ENCODE measurements at regions not wholly inside any gene's neighbourhood (a gene's known extent, or its start where the extent isn't known, plus 50 kb on each side); places are given as distances from the start of the nearest gene placed in this dataset.

GRCh38 chr7:29622335-29623265 is 59.0 kb downstream of the PRR15 start (continued):
- TF ChIP-seq ZNF462 (CRISPR knock-in tag; IDR thresholded peaks at IDR 0.05) = no peak

- Histone ChIP-seq H3K4me2 (no peak overlapping the region), H3K27me3 (ENCODE audit: insufficient read depth) (no peaks in the 10 kb centered on the region), H3K36me3 (ENCODE audit: insufficient read depth) (no peaks in the 10 kb centered on the region), H3K27ac (ENCODE audit: low read depth) (no peak overlapping the region), H3K4me1 (ENCODE audit: insufficient read depth) (peaks cover 6% of the 10 kb centered on the region; the same call in 1 of the 2 replicates), H3K79me2 (replicated peaks; ENCODE audit: insufficient read depth) (no peaks in the 10 kb centered on the region), H4K20me1 (replicated peaks; ENCODE audit: insufficient read depth) (no peaks in the 10 kb centered on the region), H3K9me2 (ENCODE audit: insufficient read depth) (peaks cover 9% of the 10 kb centered on the region; the same call in 1 of the 2 replicates), H3F3A (replicated peaks; ENCODE audit: low read depth) (no peaks in the 10 kb centered on the region), H2AFZ (no peak overlapping the region), H3K4me3 (no peak overlapping the region)
- no peak for ATAC-seq
- Mint-ChIP-seq H3K36me3 (ENCODE audit: low read depth) (no peaks in the 10 kb centered on the region), H3K9me3 (no peaks in the 10 kb centered on the region), H3K4me1 (peaks cover 16% of the 10 kb centered on the region), H3K27me3 (ENCODE audit: insufficient read depth, low read depth, poor library complexity) (peaks cover 2% of the 10 kb centered on the region), H3K27ac (no peak overlapping the region), H3K4me3 (no peak overlapping the region)
- DNase-seq (ENCODE audit: low spot score) = no peak
- TF ChIP-seq NANOG (IDR thresholded peaks at IDR 0.05; ENCODE audit: borderline replicate concordance) = no peak
- TF ChIP-seq ZNF114 (CRISPR knock-in tag; IDR thresholded peaks at IDR 0.05) = no peak
- TF ChIP-seq ZNF462 (CRISPR knock-in tag; IDR thresholded peaks at IDR 0.05) = no peak
- TF ChIP-seq JUNB (IDR thresholded peaks at IDR 0.05; ENCODE audit: unreplicated experiment) = no peak
- TF ChIP-seq STAT1 (IDR thresholded peaks at IDR 0.05; ENCODE audit: unreplicated experiment) = no peak
These were observed 60.3 kb downstream of the PRR15 start for GRCh38 chr7:29623973-29624372.

All from GM23338 (cell line).